HFFc6 (cell line): ENCODE measurements at regions not wholly inside any gene's neighbourhood (a gene's known extent, or its start where the extent isn't known, plus 50 kb on each side); places are given as distances from the start of the nearest gene placed in this dataset.

ENCODE experiments used
- DNase-seq: peaks from one replicate; pipeline ENCODE4 v3.0.0-alpha.2; 2018
- H3K27ac Mint-ChIP-seq: 2 replicates; pipeline ENCODE4 v1.8.0; 2020; ENCODE audit warnings: mild to moderate bottlenecking, mixed read lengths
- H3K27me3 Mint-ChIP-seq: 2 replicates; pipeline ENCODE4 v1.8.0; 2021; ENCODE audit warnings: mild to moderate bottlenecking, moderate library complexity, mixed read lengths; ENCODE audit not compliant: insufficient read depth
- H3K36me3 Mint-ChIP-seq: 2 replicates; pipeline ENCODE4 v1.8.0; 2021; ENCODE audit warnings: low read depth, mixed read lengths
- H3K4me1 Mint-ChIP-seq: 2 replicates; pipeline ENCODE4 v1.8.0; 2020; ENCODE audit warnings: low read depth, mixed read lengths
- H3K4me3 Mint-ChIP-seq: 2 replicates; pipeline ENCODE4 v1.8.0; 2020; ENCODE audit warnings: mild to moderate bottlenecking, moderate library complexity, mixed read lengths
- H3K9me3 Mint-ChIP-seq: 2 replicates; pipeline ENCODE4 v1.8.0; 2020; ENCODE audit warnings: mild to moderate bottlenecking, mixed read lengths
- CTCF ChIP-seq: fragments of 200-600 bp; sonication (generic); IDR thresholded peaks from 2 replicates; pipeline ENCODE4 v1.5.0; 2021; ENCODE audit warnings: antibody characterized with exemption, mild to moderate bottlenecking

- H3K4me3 Mint-ChIP-seq = no peak overlapping the region
- H3K27me3 Mint-ChIP-seq = peaks cover 2% of the 10 kb centered on the region; the same call in 1 of the 2 replicates
- no peak for DNase-seq
- H3K4me1 Mint-ChIP-seq = no peaks in the 10 kb centered on the region
- H3K27ac Mint-ChIP-seq = no peak overlapping the region
- no peaks in the 10 kb centered on the region for H3K36me3 Mint-ChIP-seq
- no peak for TF ChIP-seq CTCF
- H3K9me3 Mint-ChIP-seq = peaks cover 19% of the 10 kb centered on the region
Measured at GRCh38 chr11:92811341-92811740, 158.1 kb upstream of the MTNR1B start.

GRCh38 chr11:92812841-92813240 is 156.6 kb upstream of the MTNR1B start:
- Mint-ChIP-seq H3K27ac (no peak overlapping the region), H3K27me3 (peaks cover 2% of the 10 kb centered on the region; the same call in 1 of the 2 replicates), H3K4me1 (no peaks in the 10 kb centered on the region), H3K9me3 (peaks cover 27% of the 10 kb centered on the region), H3K4me3 (no peak overlapping the region), H3K36me3 (no peaks in the 10 kb centered on the region)
- DNase-seq = no peak
- no peak for TF ChIP-seq CTCF

GRCh38 chr11:92819830-92820229 is 149.6 kb upstream of the MTNR1B start:
- H3K27me3 Mint-ChIP-seq = peaks cover 2% of the 10 kb centered on the region; the same call in 1 of the 2 replicates
- H3K36me3 Mint-ChIP-seq = no peaks in the 10 kb centered on the region
- H3K4me3 Mint-ChIP-seq = no peak overlapping the region

DNA sequence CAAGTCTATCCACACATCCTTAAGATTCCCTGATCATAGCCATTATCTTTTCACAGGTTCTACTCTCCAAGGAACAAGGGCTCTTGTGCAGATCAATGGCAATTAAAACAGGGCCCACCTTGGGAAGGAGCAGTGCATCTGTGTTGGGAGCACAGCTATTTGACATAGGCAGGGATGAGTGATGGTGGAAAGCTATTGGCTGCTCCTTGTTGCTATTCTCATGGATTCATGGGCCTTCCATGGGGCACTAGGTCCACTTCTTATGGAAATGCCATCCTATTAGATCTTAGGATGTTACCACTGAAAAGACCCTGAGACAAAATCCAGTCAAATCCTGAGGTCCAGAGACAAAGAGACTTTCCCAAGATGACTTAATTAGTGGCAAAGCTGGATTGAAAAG is 148.6 kb upstream of the MTNR1B start:
- no peaks in the 10 kb centered on the region; the same call in 1 of the 2 replicates for H3K27me3 Mint-ChIP-seq
- H3K9me3 Mint-ChIP-seq = peaks cover 19% of the 10 kb centered on the region
- no peak overlapping the region for H3K27ac Mint-ChIP-seq

More at GRCh38 chr11:92819830-92820229, 149.6 kb upstream of the MTNR1B start:
- no peak for TF ChIP-seq CTCF
- Mint-ChIP-seq H3K4me1 (no peaks in the 10 kb centered on the region), H3K27ac (no peak overlapping the region), H3K9me3 (peaks cover 22% of the 10 kb centered on the region)
- no peak for DNase-seq

GRCh38 chr11:92822410-92822809 is 147.0 kb upstream of the MTNR1B start:
- H3K9me3 Mint-ChIP-seq = peaks cover 7% of the 10 kb centered on the region
- H3K27me3 Mint-ChIP-seq = no peaks in the 10 kb centered on the region; the same call in 1 of the 2 replicates
- no peaks in the 10 kb centered on the region for H3K4me1 Mint-ChIP-seq
- H3K4me3 Mint-ChIP-seq = no peak overlapping the region
- H3K27ac Mint-ChIP-seq = no peak overlapping the region
- H3K36me3 Mint-ChIP-seq = no peaks in the 10 kb centered on the region
- no peak for TF ChIP-seq CTCF
- no peak for DNase-seq

More for the DNA sequence above, 148.6 kb upstream of the MTNR1B start:
- Mint-ChIP-seq H3K36me3 (no peaks in the 10 kb centered on the region), H3K4me1 (no peaks in the 10 kb centered on the region), H3K4me3 (no peak overlapping the region)
- TF ChIP-seq CTCF = no peak
- no peak for DNase-seq

GRCh38 chr11:92826136-92826535 is 143.3 kb upstream of the MTNR1B start:
- Mint-ChIP-seq H3K36me3 (no peaks in the 10 kb centered on the region), H3K4me3 (no peak overlapping the region), H3K4me1 (no peaks in the 10 kb centered on the region), H3K27ac (no peak overlapping the region), H3K9me3 (peaks cover 10% of the 10 kb centered on the region), H3K27me3 (no peaks in the 10 kb centered on the region; the same call in 1 of the 2 replicates)
- TF ChIP-seq CTCF = no peak
- DNase-seq = peak; percentile 32
